Stimulated activated naive CD8-positive, alpha-beta T cell treated with anti-CD3 and anti-CD28 coated beads, Interleukin-15, Interleukin-2, amounts not matched to agents 100 U/mL and 50 U/mL, for 24 hours (primary cell): ENCODE measurements at regions not wholly inside any gene's neighbourhood (a gene's known extent, or its start where the extent isn't known, plus 50 kb on each side); places are given as distances from the start of the nearest gene placed in this dataset.
"Not testable (repeated sequence)": the region's sequence is repeated elsewhere in the genome, so short reads cannot be mapped to it uniquely, and the experiment has no call there.

Experiments
- ATAC-seq: fragments of 150-1000 bp; cut with Tn5 transposase; one replicate; pipeline ENCODE4 v1.10.0; 2021
- DNase-seq: peaks from one replicate; pipeline ENCODE4 v3.0.0; 2021

DNA sequence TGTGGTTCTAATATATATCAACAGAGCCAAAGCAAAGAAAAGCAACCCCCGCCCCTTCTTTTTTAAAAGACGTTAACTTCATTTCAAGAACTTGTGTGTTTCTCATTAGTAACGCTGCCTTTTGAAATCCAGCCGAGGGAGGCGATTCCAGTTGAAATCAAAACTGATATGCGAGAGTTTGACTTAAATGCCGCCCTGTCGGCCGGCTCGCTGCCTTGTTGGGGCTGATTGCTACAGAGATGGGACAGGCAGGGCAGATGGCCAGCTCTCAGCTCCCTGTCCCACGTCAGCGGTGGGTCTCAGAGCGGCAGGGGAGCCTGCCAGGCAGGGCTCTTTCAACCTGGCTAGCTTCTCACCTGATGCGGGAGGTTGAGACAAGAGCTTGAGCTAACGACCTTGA, 51.9 kb upstream of the ALX4 start:
- ATAC-seq (no peak), DNase-seq (no peak)

DNA sequence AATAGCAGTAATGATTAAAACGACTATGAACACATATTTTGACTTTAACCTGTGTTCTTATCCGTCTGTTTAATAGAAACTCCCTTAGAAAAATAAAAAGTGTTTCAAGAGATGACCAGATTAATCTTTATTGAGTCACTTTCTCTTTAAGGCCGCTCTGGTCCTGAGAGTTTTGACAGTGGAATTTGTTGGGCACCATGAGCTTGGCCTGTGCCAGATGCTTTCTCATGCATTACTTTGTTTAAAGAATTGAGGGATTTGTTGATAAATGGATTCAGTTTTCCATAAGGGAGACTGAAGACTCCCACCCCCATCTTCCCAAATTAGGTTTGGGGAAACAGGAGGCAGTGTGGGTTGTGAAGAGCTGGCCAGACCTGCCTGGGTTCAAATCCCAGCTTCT, 53.2 kb upstream of the ALX4 start:
- ATAC-seq: no peak
- no peak for DNase-seq

DNA sequence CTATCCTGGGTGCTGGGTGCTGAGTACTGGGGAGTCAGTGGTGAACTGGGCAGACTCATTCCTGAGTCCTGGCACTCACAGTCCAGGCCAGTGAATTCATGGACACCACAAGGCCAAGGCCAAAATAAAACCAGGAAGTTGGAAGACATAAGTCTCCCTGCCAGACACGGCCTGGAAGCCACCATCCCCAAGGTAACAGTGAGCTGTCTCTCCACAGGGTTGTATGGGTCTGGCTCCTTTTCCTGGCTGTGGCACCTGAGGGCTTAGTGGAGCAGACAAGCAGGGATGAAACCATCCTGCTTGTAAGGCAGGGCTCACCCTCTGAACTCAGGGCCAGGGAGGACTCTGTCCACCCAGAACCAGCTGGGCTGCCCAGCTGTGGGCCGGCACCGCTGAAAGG, 54.7 kb upstream of the ALX4 start:
- ATAC-seq (no peak), DNase-seq (no peak)

DNA sequence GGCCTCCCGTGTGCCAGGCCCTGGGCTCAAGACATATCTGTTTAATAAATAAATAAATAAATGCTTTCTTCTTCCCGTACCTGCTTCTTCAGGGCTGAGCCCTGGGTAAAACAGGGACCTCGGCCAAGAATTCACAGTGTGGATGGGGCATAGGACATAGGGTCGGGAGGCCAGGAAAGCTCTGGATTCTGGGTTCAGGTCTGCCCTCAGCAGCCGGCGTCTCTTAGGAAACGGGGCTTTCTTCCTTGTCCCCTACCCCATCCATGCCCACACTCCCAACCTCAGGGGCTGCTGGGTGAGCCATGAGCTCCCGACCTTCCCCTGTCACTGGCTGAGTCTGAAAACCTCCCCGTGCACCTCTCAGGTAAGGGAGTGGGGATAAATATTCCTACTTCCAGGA, 55.7 kb upstream of the ALX4 start:
- DNase-seq (no peak), ATAC-seq (no peak)

DNA sequence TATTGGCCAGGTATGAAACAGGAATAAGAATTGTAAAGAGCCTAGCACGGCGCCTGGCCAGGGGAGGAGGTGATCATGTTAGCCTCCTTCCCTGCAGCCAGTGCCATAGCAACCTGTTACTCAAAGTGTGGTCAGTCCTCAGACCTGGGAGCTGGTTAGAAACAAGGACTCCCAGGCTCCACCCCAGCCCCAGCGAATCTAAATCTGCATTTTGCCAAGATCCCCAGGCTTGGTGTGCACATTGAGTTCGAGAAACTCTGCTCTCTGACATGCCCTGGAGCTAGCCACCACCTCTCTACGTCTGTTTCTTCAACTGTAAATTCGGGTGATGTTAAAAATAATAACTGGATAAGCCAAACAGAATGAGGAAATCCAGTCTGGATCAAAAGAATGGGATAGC, 56.1 kb upstream of the ALX4 start:
- ATAC-seq: no peak
- DNase-seq: no peak

DNA sequence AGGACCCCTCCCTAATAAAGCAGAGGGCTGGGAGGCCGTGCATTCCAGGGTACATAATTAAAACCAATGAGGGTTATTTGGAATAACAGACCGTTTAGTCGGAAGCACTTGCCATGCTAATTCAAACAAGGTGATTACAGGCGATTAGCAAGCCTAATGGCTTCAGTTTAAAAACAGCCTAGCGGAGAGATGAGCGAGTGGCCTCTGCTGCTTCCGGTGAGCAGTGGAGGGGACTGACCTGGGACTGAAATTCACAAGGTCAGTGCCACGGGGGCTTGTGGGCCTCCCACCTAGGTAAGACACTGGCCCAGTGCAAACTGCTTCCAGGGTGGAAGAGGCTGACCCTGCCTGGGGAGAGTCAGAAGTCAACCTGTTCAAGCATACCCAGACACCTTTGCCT, 56.8 kb upstream of the ALX4 start:
- DNase-seq (no peak), ATAC-seq (no peak)

DNA sequence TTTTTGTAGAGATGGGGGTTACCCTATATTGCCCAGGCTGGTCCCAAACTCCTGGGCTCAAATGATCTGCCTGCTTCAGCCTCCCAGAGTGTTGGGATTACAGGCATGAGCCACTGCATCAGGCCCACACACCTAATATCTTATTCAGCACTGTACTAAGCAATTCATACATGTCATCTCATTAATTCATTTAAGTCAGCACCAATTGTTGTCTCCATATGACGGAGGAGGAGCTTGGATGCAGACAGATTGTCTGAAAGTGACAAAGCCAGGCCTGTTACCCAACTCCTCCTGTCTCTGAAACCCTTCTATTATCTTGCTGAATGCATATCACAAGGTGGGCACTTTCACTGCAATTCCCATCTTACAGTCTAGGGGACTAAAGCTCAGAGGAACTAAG, 57.5 kb upstream of the ALX4 start:
- ATAC-seq (no peak), DNase-seq (no peak)

DNA sequence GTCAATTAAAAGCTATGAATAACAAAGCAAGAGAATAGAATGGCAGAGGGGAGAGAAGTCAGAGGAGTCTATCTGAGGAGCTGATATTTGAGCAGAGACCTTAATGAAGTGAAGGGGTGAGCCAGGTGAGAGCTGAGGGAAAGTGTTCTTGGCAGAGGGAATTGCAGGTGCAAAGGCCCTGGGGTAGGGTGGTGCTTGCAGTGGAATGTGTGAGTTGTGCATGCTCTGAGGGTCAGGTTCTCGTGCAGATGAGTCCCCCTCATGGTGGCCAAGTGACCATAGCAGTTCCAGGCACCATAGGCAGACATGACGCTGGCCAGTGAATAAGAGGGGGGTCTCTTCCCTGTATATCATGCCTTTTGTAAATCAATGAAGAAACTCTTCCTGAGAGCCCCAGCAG, 58.9 kb upstream of the ALX4 start:
- DNase-seq (no peak), ATAC-seq (no peak)

DNA sequence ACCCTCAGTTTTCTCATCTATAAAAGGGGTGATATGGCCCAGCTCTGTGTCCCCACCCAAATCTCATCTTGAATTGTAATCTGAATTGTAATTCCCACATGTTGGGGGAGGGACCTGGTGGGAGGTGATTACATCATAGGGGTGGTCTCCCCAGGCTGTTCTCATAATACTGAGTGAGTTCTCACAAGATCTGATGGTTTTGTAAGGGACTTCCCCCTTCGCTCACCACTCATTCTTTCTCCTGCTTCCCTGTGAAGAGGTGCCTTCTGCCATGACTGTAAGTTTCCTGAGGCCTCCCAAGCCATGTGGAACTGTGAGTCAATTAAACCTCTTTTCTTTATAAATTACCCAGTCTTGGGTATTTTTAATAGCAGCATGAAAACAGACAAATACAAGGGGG, 61.1 kb upstream of the ALX4 start:
- DNase-seq: not testable (repeated sequence)
- peak; percentile 53 for ATAC-seq

DNA sequence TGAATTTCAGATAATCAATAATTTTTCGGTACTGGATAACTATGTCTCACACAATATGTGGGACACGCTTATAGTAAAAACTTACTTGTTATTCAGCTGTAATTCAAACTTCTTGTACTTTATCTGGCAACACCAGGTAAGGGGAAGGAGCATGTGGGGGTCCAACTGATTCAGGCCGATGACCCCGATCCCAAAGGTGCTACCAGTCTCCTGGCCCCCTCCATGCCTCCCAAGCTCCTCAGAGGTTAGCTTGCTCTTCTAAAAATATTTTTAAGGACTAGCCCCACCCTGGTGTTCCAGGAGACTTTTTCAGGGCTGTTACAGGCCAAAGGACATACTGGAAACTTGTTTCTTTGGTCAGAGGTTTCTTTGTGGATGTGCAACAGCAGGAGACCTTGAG, 61.8 kb upstream of the ALX4 start:
- DNase-seq: no peak
- no peak for ATAC-seq

DNA sequence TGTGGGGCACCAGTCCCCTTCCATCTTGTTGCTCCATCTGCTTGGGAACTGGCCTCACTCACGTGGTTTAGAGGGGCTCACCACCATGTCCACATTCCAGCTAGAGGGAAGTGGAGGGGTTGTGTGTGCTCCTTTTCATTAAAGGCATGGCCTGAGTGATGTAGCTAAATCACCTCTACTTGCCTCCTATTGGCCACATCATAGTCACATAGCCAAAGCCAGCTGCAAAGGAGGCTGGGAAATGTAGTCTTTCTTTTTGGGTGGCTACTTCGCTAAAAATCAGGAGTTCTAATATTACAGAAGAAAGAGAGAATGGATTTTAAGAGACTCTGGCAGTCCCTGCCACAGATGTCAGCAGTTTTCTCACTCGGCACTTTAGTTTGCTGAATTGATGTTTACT, 63.0 kb upstream of the ALX4 start:
- DNase-seq (no peak), ATAC-seq (no peak)

DNA sequence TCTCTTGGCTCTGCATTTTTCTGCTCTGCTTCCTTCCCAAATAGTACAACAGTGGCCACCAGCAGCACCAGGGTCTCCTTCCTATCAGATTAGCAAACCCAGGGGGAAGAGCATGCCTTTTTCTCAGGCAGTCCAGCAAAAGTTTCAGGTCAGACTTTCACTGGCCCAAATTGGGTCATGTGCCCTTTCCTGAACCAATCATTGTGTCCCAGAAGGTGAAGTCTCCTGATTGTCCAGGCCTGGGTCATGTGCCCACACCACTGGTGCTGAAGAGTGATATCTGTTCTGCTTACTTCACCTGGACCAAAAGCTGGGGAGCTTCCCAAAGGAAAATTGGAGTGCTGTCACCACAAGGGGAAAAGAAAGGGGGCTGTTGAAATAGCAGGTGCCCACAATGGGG, 64.1 kb upstream of the ALX4 start:
- ATAC-seq (no peak), DNase-seq (no peak)

DNA sequence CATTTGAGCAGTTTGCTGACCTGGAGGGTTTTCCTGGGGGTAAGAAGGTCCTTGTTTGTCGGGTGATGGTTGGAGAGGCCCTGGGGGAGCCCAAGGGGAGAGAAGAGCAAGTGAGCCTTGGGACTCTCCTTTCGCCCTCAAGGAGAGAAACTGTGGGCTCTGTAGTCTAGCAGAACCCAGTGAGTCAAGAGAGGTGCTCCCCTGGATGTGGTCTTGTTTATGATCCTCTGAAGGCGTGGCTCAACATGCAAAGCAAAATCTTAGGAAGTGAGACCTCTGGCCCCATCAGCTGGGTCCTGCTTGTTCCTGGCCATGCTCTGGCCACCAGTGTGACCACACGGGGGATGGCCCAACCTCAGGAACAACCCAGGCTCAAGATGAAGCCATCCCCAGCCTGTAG, 66.5 kb upstream of the ALX4 start:
- ATAC-seq: no peak
- no peak for DNase-seq

DNA sequence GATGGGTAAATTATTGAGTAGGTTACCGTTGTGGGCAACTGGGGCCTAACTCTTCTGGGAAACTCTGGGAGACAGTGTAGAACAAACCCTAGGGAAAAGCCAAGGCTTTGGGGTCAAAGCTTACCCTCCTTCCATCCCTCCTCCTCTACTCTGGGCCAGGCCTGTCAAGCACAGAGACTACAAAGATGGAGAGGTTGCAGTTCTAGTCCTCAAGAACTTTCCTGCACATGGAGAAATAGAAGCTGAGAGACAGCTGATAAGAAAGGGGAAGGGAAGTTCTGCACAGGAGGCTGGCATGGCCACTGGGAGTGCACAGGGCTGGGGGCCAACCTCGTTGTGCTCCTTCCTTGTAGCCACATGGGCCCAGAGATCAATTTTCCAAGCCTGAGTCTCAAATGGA, 67.2 kb upstream of the ALX4 start:
- DNase-seq (no peak), ATAC-seq (no peak)

DNA sequence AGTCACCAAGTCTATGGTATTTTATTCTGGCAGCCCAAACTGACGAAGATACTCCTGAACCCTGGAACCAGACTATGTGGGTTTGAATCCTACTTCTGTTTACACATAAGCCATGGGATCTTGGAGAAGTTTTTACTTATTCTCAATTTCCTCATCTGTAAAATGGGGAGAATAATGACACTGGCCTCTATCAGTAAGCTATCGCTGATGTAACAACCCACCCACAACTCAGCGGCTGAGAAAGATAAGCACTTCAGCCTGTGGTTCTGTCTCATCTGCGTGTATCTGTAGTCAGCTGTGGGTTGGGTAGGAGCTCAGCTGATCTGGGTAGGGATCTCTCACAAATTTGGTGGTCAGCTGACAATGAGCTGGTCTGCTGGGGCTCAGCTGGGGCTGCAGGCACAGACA, 68.0 kb upstream of the ALX4 start:
- ATAC-seq: no peak
- no peak for DNase-seq

DNA sequence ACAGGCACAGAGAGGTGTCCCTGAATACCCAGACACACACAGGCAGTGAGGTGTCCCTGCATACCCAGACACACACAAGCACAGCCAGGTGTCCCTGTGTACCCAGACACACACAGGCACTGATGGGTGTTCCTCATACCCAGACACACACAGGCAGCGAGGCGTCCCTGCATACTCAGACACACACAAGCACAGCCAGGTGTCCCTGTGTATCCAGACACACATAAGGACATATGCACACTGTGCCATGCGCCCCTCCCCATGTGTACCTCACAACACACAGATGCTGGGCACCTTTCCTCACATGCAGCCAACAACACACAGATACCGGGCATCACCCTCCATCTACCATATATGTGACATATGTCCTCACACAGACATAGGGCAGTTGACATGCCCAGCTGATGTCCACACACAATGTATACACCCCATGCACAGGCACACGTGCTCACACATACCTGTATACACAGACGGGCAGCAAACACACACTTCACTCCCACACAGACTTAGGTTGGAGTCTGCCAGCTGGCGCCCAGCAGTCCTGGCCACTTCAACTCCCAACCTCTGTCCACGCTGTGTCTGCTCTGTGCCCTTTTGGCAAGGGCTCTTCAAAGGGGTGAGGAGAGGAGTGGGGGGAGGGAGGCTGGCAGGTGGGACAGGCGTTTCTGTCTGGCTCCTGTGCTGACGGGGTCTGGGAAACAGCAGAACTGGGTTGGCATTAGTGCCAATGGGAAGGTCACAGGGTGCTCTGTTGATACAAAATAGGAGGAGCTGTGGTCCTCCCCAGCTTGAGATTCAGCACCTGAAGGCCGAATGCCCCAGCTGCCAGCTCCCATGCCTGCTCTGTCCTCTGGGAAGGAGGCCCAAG, 69.4 kb upstream of the ALX4 start:
- peak; percentile 21 for ATAC-seq
- DNase-seq: no peak

DNA sequence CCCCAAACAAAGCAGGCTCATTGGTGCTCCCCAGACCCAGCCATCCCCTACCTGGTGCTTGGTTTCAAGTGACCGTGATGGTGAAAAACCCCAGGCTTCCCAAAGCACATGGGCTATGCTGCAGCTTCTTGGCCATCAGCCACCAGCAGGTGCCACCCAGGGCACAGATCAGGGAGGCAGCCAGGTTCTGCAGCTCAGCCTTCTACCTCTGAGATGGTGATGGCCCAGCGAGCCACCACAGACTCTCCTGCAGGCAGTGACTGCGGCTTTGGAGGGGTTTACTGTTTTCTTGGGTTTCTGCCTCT, 70.0 kb upstream of the ALX4 start:
- ATAC-seq: no peak

DNA sequence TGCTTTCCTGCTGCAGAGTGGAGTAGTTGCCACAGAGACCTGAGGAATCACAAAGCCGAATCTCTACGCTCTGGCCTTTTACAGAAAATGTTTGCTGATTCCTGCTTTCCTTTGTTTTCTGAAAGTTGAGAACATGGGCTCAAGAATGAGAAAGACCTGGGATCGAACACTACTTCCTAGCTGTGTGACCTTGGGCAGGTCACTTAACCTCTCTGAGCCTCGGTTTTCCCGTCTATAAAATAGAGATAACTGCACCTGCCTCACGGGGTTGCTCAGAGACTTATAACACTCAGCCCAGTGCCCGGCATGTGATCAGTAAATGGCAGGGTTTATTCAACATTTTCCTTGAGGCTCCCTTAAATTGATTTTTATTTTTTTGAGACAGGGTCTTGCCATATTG, 70.9 kb upstream of the ALX4 start:
- ATAC-seq: no peak
- no peak for DNase-seq

More for the DNA sequence above, 70.0 kb upstream of the ALX4 start:
- DNase-seq: no peak

DNA sequence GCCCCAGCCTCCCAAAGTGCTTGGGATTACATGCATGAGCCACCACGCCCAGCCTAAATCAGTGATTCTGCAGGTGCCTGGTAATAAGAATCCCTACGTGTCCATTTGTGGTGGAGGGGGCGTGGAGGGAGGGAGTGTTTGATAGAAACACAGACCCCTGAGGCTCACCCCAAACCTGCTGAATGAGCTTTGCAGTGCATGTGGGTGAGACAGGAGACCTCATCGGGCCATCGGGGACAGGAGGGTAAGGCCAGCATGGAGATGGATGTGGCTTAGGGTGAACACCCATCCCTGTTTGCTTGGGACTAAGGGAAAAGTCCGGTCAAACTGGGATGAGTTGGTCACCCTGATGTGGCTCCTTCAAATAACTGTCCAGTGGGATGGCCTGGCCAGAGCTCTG, 71.3 kb upstream of the ALX4 start:
- DNase-seq (no peak), ATAC-seq (no peak)

DNA sequence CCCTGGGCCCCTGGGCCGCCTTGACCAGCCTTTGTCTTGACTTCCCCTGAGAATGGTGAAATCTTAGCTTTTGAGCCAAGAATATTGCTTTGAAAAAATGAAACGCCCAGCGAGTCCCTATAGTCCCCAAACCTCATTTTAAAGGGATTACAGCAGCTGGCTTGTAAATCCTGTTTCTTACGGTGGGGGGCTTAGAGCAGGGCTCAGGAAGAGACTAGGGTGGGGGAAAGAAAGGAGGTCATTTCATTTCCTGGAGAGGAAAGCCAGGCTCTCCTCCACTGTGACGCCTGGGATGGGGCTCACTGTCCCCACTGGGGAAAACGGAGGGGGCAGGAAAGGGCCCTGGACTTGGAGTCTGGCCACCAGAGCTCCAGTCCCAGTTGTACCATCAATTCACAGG, 72.2 kb upstream of the ALX4 start:
- DNase-seq: no peak
- ATAC-seq: no peak

DNA sequence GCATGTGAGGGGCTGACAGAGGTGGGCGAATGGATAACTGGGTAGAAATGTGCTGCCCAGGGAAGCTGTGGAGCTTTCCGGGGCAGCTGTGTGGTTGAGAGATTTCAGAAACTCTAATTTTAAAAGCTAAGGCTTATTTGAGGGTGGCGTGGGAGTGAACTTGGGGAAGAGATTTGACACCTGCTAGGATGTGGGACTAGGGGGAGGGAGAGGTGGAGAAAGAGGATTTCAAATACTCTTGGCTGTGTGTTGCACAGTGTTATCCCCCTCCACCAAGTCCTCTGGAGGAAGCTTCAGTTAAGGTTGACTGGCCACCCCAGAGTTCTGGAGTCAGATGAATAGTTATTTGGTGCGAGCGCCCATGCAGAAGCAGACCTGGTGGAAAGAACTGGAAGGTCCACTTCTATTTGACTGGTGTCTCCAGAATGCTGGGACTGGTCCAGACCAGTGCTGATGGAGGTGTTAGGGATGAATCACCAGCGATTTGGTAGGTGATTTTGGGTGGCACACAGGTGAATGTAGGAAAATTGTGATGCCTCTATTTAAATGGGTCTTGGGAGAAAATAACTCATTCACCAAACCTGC, 72.8 kb upstream of the ALX4 start:
- no peak for DNase-seq
- ATAC-seq: no peak

DNA sequence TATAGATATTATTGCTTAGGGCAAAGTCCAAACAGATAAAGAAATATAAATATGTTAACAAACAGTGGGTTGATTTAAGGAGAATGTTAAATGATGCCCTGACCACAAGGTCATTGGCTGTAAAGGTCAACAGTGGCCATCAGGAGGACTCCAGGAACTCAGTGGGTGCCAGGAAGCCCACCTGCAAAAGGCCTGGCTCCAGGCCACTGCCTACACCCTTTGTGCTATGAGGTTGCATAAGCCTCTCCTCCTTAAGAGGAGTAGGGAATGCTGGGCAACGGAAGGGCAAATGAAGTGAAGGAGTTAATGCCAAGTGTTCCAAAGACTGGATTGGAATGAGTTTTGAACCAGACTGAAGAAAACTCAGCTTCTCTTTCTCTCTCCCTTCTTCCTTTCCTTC, 73.3 kb upstream of the ALX4 start:
- ATAC-seq (no peak), DNase-seq (no peak)

DNA sequence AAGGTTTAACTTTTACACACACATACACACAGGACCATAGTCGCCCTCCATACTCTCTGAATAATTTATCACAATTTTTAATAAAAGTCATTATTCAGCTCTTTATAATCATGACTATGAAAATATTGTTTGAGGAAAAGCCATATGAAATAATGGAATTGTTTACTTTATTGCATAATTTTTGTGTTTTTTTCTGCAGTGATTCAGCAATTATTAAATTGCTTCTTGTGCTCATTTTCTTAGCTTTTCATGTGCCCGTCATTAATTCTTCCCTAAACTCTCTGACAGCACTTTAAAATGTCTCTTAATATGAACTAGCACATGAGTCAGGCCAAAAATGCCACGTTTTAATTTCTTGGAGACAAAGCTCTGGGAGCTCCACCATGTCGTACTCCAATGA, 77.5 kb upstream of the ALX4 start:
- DNase-seq: no peak
- ATAC-seq: no peak

DNA sequence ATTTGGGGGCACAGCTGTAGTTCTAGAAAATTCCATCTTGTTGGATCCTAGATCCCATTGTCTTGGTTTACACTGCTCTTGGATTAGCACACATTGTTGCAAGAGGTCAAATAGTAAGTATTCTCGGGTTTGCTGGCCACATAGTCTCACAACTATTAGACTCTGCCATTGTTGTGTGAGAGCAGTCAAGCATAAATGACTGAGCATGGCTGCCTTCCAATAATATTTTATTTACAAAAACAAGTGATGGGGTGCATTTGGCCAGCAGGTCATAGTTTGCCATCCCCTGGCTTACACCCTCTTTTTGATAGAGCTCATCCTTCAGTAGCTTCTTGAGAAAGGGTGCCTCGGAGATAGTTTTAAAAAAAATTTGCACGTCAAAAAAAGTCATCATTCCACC, 77.9 kb upstream of the ALX4 start:
- ATAC-seq (no peak), DNase-seq (no peak)
